ENCODE measurements at regions not wholly inside any gene's neighbourhood (a gene's known extent, or its start where the extent isn't known, plus 50 kb on each side); places are given as distances from the start of the nearest gene placed in this dataset.
"Not testable (repeated sequence)": the region's sequence is repeated elsewhere in the genome, so short reads cannot be mapped to it uniquely, and the experiment has no call there.

DNA sequence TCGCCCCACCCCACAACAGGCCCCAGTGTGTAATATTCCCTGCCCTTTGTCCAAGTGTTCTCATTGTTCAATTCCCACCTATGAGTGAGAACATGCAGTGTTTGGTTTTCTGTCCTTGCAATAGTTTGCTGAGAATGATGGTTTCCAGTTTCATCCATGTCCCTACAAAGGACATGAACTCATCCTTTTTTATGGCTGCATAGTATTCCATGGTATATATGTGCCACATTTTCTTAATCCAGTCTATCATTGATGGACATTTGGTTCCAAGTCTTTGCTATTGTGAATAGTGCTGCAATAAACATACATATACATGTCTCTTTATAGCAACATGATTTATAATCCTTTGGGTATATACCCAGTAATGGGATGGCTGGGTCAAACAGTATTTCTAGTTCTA is 132.7 kb downstream of the SNX10 start:
- H3K9me2 ChIP-seq (replicated peaks; ENCODE audit: low read depth, low read length); H3F3A ChIP-seq (ENCODE audit: low read depth); H3K79me2 ChIP-seq (ENCODE audit: insufficient read depth, low read length); H3K9ac ChIP-seq (ENCODE audit: low read depth, low read length, poor library complexity, severe bottlenecking); H3K27me3 ChIP-seq (ENCODE audit: insufficient read depth, low read length, poor library complexity, severe bottlenecking); H4K20me1 ChIP-seq (ENCODE audit: insufficient read depth, low read length, poor library complexity, severe bottlenecking); H3K4me3 ChIP-seq (ENCODE audit: low read length, poor library complexity, severe bottlenecking); H2AFZ ChIP-seq (ENCODE audit: low read length); H3K36me3 ChIP-seq (ENCODE audit: insufficient read depth, low read length); H3K4me1 ChIP-seq (ENCODE audit: insufficient read depth, low read length, poor library complexity, severe bottlenecking); H3K9me3 ChIP-seq (ENCODE audit: insufficient read depth, low read depth, low read length); H3K4me2 ChIP-seq (ENCODE audit: low read depth, low read length, poor library complexity, severe bottlenecking): not testable (repeated sequence)

- Histone ChIP-seq H4K20me1 (ENCODE audit: insufficient read depth, low read length, poor library complexity, severe bottlenecking) (no peaks in the 10 kb centered on the region), H3K27me3 (ENCODE audit: insufficient read depth, low read length, poor library complexity, severe bottlenecking) (no peaks in the 10 kb centered on the region), H3K9me2 (replicated peaks; ENCODE audit: low read depth, low read length) (no peaks in the 10 kb centered on the region), H3K4me1 (ENCODE audit: insufficient read depth, low read length, poor library complexity, severe bottlenecking) (peaks cover 5% of the 10 kb centered on the region), H3K36me3 (ENCODE audit: insufficient read depth, low read length) (no peaks in the 10 kb centered on the region), H3K9ac (ENCODE audit: low read depth, low read length, poor library complexity, severe bottlenecking) (no peak overlapping the region), H3K9me3 (ENCODE audit: insufficient read depth, low read depth, low read length) (no peaks in the 10 kb centered on the region), H3F3A (ENCODE audit: low read depth) (no peaks in the 10 kb centered on the region), H2AFZ (ENCODE audit: low read length) (no peak overlapping the region), H3K79me2 (ENCODE audit: insufficient read depth, low read length) (no peaks in the 10 kb centered on the region), H3K4me3 (ENCODE audit: low read length, poor library complexity, severe bottlenecking) (no peak overlapping the region), H3K4me2 (ENCODE audit: low read depth, low read length, poor library complexity, severe bottlenecking) (no peak overlapping the region)
- TF ChIP-seq EZH2phosphoT487 (IDR thresholded peaks at IDR 0.05; ENCODE audit: borderline replicate concordance) (no peak), CTCF (conservative IDR thresholded peaks at IDR 0.05; ENCODE audit: low read length) (no peak)
Measured at GRCh38 chr7:26425655-26426054, 134.0 kb downstream of the SNX10 start.

- Histone ChIP-seq H2AFZ (ENCODE audit: low read length) (no peak overlapping the region), H3K4me3 (ENCODE audit: low read length, poor library complexity, severe bottlenecking) (no peak overlapping the region), H4K20me1 (ENCODE audit: insufficient read depth, low read length, poor library complexity, severe bottlenecking) (no peaks in the 10 kb centered on the region), H3K36me3 (ENCODE audit: insufficient read depth, low read length) (no peaks in the 10 kb centered on the region), H3K27me3 (ENCODE audit: insufficient read depth, low read length, poor library complexity, severe bottlenecking) (no peaks in the 10 kb centered on the region), H3F3A (ENCODE audit: low read depth) (no peaks in the 10 kb centered on the region), H3K4me2 (ENCODE audit: low read depth, low read length, poor library complexity, severe bottlenecking) (no peak overlapping the region), H3K9ac (ENCODE audit: low read depth, low read length, poor library complexity, severe bottlenecking) (no peak overlapping the region), H3K4me1 (ENCODE audit: insufficient read depth, low read length, poor library complexity, severe bottlenecking) (peaks cover 2% of the 10 kb centered on the region), H3K79me2 (ENCODE audit: insufficient read depth, low read length) (no peaks in the 10 kb centered on the region), H3K9me2 (replicated peaks; ENCODE audit: low read depth, low read length) (no peaks in the 10 kb centered on the region), H3K9me3 (ENCODE audit: insufficient read depth, low read depth, low read length) (no peaks in the 10 kb centered on the region)
- TF ChIP-seq EZH2phosphoT487 (IDR thresholded peaks at IDR 0.05; ENCODE audit: borderline replicate concordance), result no peak
Measured at GRCh38 chr7:26426096-26426495, 134.4 kb downstream of the SNX10 start.

GRCh38 chr7:26428571-26428970 is 136.9 kb downstream of the SNX10 start:
- Histone ChIP-seq H3K36me3 (ENCODE audit: insufficient read depth, low read length) (no peaks in the 10 kb centered on the region), H3K4me3 (ENCODE audit: low read length, poor library complexity, severe bottlenecking) (no peak overlapping the region), H3K9ac (ENCODE audit: low read depth, low read length, poor library complexity, severe bottlenecking) (no peak overlapping the region), H3K9me2 (replicated peaks; ENCODE audit: low read depth, low read length) (no peaks in the 10 kb centered on the region), H2AFZ (ENCODE audit: low read length) (no peak overlapping the region), H3K4me2 (ENCODE audit: low read depth, low read length, poor library complexity, severe bottlenecking) (no peak overlapping the region), H3K4me1 (ENCODE audit: insufficient read depth, low read length, poor library complexity, severe bottlenecking) (peaks cover 2% of the 10 kb centered on the region), H3K79me2 (ENCODE audit: insufficient read depth, low read length) (no peaks in the 10 kb centered on the region), H3K9me3 (ENCODE audit: insufficient read depth, low read depth, low read length) (no peaks in the 10 kb centered on the region), H3K27me3 (ENCODE audit: insufficient read depth, low read length, poor library complexity, severe bottlenecking) (no peaks in the 10 kb centered on the region), H3F3A (ENCODE audit: low read depth) (no peaks in the 10 kb centered on the region), H4K20me1 (ENCODE audit: insufficient read depth, low read length, poor library complexity, severe bottlenecking) (no peaks in the 10 kb centered on the region)
- TF ChIP-seq EZH2phosphoT487 (IDR thresholded peaks at IDR 0.05; ENCODE audit: borderline replicate concordance) (no peak), CTCF (conservative IDR thresholded peaks at IDR 0.05; ENCODE audit: low read length) (no peak)
